ENCODE measurements at regions not wholly inside any gene's neighbourhood (a gene's known extent, or its start where the extent isn't known, plus 50 kb on each side); places are given as distances from the start of the nearest gene placed in this dataset.

DNA sequence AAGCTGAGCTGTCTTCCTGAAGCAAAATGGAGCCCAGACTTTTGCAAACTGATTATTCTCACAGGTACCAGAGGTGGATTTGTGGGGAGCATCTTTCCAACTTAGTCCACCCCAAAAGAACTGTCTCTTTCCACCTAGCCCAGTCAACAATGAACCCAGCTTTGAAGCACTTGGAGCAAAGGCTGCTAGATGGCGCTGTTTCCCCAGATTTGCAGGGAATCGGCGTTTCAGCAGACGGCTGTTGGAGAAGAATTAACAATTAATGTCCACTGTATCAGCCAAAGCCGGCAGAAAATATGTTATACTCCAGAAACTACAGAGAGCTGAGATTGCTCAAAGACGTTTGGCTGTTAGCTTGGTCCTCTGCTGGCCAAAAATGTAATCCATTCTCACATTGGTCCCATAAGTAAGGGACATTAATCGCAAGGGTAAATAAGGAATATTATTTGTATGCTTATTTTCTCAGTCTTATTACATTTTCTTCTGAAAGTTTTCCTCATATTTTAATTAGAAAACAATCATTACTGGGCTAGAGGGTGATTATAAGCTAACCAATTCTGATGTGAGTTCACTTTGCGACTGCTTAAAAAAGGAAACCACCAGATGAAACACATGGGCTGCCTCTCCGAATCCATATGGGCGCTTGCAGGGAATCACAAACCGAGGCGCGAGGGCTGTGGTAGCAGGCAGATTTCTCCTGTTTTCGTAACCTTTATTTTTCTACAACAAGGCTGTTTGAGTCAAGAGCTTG is 423.8 kb upstream of the MEX3C start:
- TF ChIP-seq, protein P1, sequence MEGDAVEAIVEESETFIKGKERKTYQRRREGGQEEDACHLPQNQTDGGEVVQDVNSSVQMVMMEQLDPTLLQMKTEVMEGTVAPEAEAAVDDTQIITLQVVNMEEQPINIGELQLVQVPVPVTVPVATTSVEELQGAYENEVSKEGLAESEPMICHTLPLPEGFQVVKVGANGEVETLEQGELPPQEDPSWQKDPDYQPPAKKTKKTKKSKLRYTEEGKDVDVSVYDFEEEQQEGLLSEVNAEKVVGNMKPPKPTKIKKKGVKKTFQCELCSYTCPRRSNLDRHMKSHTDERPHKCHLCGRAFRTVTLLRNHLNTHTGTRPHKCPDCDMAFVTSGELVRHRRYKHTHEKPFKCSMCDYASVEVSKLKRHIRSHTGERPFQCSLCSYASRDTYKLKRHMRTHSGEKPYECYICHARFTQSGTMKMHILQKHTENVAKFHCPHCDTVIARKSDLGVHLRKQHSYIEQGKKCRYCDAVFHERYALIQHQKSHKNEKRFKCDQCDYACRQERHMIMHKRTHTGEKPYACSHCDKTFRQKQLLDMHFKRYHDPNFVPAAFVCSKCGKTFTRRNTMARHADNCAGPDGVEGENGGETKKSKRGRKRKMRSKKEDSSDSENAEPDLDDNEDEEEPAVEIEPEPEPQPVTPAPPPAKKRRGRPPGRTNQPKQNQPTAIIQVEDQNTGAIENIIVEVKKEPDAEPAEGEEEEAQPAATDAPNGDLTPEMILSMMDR (IDR thresholded peaks at IDR 0.05): peak; percentile 39 to 75 (median 52)
- no peak for TF ChIP-seq POLR2A (IDR thresholded peaks at IDR 0.05)
